KBM-7 (cell line): ENCODE measurements at regions not wholly inside any gene's neighbourhood (a gene's known extent, or its start where the extent isn't known, plus 50 kb on each side); places are given as distances from the start of the nearest gene placed in this dataset.

Source experiments
- DNase-seq: peaks from one replicate; pipeline ENCODE4 v3.0.0-alpha.2; 2015
- in situ Hi-C: fragments of 300-500 bp; cut with MboI; formaldehyde crosslinking; loops from 2 replicates; pipeline ENCODE4 v1.14.3; 2020; ENCODE audit warnings: low sequenced_read_pairs, low pct_unique_long_range_greater_than_20kb, mixed read lengths

DNA sequence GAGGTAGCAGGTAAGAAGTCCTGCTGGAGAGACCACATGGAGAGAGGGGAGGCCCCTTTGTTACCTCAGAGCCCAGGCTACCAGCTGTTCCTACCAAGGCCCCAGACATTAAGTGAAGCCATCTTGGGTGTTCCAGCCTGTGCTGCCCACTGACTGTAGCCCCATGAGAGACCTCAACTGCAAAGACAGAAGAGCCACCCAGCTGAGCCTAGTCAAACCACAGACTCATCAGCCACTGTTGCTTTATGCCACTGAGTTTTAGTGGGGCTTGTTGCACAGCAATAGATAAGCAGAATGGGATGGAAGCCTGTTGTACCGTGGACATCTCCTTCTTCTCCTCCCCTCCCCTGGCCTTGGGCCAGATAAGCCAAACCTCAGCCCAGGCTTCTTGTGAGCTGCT is 83.9 kb downstream of the ADRA2C start:
- DNase-seq, result no peak
- in situ Hi-C loops, result no loop called here

DNA sequence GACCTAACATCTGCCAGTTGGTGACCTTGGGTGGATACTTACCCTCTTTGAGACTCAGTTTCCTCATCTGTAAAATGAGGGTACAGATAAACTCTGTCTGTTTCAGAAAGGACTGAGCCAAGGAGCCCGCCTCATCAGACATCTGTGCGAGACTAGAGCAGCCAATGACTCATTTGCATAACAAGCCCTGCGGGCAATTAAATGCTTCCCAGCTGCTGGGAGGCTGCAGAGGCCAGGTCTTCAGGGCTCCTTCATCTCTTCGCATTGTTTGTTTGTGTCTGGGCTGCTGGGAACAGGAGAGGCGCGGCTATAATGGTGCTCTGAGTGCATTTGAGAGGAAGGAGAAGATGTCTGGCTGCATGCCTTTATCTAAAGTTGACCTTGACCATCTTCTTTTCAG is 85.0 kb downstream of the ADRA2C start:
- in situ Hi-C loops, result no loop called here
- DNase-seq, result no peak

DNA sequence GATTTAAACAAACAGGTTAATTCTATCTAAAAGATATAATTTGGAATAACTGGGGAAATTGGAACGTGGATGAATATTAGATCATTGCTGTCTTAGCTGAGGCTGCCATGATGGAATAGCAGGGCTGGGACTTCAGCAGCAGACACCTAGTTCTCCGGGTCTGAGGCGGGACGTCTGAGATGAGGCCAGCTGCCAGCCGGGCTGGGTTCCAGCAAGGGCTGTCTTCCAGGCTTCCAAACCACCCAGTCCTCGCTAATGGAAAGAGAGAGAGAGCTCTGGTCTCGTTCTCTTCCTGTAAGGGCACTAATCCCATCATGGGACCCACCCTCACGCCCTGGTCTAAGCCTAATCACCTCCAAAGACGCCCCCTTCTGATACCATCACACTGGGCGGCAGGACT is 85.7 kb downstream of the ADRA2C start:
- DNase-seq, result no peak
- in situ Hi-C loops, result no loop called here

DNA sequence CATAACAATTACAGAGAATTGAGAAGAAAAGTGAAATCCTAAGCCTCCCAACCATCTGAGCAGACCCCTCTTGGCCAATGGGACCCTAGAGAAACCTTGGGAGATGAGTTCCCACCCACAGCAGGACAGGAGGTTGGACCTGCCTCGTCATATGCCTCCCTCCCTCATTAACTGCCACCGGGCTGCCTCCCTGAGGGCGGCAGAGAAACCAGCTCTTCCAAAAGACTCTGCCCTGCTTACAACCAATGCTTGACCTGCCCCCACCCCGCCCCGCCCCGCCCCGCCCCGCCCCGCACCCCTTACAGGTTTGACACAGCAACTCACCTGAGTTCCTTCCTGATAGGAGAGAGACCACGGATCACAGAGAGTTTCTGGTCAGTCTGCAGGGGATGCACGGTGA is 86.1 kb downstream of the ADRA2C start:
- in situ Hi-C loops, result no loop called here
- no peak for DNase-seq

DNA sequence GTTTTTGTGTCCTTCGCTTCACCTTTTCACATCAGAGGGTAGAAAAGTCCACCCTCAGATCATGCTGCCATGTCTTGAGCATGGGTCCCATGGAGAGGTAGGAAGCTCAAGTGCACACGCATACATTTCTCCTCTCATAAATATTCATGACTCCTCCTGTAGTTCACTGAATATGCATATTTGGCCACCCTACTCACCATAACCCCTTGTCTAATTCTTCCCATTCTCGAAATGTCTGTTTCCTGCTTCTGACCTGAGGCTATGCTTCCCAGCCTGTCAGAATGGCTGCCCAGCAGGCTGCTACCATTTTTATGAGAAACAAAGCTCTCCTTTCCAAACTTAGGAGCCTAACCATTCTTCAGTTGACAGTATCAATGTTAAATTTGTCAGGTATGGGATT is 86.5 kb downstream of the ADRA2C start:
- no peak for DNase-seq
- in situ Hi-C loops, result no loop called here

DNA sequence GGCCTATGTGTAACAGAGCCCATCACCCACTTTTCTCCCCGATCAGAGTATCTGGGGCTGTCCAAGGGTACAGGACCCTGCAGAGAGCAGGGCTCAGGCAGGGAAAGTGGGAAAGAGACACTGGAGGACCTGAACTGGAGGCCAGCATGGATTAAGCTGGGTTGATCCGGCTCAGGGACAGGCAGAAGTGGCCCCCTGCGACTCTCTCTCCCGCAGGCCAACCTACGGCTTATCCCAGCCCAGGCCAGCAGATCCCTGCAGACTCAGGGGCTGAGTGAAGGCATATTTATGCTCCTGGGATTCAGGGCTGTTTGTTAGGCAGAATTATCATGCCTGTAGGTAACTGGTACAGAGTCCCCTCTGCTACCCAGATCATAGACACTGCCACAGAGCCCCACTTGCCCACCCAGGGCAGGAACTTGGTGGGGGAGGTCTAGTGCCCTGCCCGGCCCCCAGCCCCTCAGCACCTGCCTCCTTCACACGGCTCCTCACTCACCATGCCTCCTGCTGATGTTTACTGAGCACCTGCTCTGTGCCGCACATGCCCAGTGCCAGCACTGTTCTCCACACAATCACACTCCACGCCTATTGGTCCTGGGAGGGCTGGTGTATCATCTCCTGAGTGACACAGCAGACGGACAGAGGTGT is 87.3 kb downstream of the ADRA2C start:
- in situ Hi-C loops, result no loop called here
- DNase-seq, result no peak

DNA sequence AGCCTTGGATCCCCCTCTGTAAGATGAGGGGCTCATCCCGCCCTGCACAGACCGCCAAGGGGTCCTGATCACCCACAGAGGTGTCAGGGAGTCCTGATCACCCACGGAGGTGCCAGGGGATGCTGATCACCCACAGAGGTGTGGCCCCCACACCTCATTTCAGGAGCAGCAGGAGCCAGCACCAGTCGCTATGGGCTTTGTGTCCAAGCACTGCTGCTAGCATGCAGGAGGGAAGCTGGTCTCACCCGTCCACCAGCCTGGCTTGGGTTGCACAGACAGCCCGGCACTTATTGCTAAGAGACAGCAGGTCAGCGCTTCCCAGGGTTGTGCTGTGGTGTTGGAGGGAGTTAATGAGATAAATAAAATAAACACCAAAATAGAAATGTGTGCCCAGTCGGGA is 88.5 kb downstream of the ADRA2C start:
- no peak for DNase-seq
- in situ Hi-C loops, result no loop called here

DNA sequence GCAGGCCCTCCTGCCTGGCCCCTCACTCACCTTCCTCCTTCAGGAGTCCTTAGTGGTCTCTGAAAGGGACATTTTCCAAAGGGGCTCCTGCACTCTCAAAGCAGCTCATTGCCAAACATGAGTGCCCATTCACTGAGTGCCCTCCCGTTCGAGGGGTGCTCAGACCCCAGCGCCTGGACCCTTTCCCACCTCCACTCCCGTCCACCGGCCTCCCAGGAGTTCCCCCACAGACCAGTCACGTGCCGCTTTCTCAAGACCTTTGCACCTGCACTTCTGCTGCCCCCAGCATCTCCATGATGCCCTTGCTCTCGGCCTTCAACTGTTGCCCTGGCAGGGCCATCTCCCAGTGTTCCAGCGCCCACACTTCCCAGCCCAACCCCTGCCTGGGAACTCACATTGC is 89.5 kb downstream of the ADRA2C start:
- DNase-seq, result no peak
- in situ Hi-C loops, result no loop called here

DNA sequence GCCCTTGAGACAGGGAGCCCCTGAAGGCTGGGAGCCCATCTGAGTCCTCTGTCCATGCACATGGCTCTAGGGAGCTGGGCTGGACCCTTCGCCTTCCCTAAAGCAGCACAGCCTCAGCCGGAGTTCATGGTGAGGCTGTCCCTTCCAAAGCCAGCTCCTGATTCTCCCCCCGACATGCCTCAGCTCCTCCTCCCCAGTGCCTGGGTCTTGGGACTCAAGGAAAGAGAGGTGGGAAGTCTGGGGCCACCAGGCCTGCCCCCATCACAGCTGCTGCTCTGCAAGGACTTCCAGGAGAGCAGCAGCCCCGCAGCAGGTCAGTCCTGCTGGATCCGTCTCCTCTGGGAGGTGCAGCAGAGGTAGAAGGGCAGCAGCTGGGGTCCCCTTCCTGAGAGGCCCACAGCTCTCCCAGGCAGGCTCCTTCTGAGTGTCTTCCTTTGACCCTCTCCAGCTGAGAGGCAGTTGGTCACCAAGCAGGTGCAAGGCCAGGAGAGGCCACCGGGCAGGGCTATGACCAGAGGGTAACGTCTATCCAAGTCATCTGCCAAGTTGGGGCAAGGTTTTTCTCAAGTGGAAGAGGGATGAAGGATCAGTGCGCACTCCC is 90.5 kb downstream of the ADRA2C start:
- in situ Hi-C loops, result no loop called here
- no peak for DNase-seq

DNA sequence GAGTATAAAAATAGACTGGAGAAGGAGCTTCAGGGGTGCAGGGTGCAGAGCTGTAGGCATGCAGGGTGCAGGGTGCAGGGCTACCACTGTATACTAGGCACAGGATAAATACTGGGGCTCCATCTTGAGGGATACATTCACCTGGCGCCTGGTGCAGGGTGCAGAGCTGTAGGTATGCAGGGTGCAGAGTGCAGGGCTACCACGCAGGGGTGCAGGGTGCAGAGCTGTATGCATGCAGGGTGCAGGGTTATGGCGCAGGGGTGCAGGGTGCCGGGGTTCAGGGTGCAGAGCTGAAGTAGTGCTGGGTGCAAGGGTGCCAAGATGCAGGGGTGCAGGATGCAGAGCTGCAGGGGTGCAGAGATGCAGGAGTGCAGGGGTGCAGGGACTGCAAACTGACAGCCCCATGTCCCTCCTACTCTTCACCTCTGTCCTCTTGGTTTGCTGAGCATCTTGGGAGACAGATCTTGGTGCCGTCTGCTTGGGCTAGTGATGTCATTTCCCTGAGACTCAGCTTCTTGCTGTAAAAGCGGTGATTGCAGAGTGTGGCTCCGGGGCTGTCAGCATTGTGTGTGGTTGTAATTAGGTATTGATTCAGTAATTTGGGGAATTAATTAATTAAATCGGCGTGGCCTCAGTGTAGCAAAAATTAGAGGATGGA is 91.2 kb downstream of the ADRA2C start:
- in situ Hi-C loops, result no loop called here
- DNase-seq, result no peak

DNA sequence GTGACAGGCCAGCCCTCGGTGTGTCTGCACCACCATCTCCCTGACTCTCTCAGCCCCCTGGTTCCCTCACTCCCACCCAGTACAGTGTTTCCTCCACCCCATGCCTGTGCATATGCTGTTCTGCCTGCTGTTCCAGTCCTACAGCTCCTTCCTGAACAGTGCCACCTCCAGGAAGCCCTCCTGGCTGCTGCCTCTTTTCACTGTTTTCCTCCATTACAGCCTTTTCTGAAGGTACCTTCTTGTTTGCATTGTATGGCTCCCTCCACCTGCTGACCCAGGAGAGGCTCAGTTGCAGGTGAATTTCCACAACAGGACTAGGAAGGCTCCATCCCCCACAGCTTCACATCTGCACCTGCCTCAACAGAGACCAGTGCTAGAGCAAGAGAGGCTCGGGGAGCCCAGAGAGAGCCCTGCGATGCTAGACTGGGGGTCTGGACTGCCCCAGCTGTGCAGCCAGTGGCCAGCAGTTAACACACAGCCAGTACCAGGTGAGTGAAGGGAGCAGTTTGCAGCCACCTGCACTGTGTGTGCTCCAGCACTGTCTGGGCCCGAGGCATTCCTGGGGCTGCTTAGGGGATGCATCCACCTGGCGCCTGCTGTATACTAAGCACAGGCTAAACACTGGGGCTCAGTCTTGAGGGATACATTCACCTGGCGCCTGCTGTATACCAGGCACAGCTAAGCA is 92.0 kb downstream of the ADRA2C start:
- in situ Hi-C loops, result no loop called here
- DNase-seq, result no peak

DNA sequence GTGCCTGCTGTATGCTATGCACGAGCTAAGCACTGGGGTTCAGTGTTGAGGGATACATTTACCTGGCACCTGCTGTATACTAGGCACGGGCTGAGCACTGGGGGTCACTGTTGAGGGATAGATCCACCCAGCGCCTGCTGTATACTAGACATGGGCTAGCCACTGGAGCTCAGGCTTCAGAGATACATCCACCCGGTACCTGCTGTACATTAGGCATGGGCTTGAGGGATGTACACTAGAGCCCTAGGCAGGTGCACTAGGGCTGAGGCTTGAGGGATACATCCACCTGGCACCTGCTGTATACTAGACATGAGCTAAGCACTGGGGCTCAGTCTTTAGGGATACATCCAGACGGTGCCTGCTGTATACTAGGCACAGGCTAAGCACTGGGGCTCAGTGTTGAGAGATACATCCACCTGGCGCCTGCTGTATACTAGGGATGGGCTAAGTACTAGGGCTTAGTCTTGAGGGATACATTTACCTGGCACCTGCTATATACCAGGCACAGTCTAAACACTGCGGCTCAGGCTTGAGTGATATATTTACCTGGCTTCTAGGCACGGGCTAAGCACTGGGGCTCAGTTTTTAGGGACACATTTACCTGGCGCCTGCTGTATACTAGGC is 92.7 kb downstream of the ADRA2C start:
- DNase-seq, result no peak
- in situ Hi-C loops, result no loop called here

DNA sequence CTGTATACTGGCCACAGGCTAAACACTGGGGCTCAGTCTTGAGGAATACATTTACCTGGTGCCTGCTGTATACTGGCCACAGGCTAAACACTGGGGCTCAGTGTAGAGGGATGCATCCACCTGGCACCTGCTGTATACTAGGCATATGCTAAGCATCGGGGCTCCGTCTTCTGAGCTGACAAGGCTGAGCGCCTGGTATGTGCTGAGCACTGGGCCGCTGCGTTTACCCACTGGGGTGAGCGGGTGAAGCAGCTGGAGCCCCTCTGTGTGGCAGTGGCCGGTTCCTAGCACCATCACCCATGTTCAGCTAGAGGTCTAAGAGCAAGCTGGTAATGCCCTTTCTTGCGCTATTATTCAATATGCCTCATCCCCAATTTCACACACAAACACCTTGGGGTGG is 93.4 kb downstream of the ADRA2C start:
- DNase-seq, result no peak
- in situ Hi-C loops, result no loop called here

DNA sequence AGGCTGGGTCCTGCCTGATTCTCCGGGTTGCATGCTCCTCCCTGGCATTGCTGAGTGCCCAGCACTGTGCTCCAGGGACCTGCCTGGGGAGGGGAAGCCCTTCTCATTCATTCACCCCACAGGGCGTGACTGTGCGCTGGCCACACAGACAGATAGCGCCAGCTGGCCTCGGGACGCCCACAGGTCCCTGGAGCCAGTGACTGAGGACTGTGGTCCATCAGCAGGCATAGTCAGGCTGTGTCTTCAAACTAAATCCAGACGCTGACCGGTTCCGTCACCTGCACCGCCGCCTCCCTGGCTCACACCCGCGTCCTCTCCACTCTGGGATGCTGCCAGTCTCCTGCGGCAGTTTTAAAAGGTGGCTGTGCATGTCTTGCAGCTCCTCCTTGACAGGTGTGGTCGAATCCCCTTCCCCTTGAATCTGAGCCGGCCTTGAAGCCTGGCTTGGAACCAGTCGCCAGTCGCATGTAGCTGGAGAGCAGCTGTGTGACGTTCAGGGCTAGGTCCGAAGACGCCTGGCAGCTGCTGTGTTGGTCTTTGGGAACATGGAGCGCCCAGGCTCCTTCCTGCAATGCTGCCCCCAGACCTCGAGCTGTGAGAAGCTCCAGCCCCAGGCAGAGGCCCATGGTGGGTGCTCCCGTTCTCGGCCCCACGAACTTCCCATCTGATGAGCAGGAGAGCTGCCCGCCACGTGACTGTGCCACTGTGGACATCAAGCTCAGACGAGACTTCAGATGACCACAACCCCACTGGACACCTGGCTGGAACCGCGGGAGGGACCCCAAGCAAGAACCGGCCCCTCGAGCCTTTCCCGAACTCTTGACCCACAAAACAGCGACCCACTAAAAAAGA is 94.1 kb downstream of the ADRA2C start:
- DNase-seq, result no peak

DNA sequence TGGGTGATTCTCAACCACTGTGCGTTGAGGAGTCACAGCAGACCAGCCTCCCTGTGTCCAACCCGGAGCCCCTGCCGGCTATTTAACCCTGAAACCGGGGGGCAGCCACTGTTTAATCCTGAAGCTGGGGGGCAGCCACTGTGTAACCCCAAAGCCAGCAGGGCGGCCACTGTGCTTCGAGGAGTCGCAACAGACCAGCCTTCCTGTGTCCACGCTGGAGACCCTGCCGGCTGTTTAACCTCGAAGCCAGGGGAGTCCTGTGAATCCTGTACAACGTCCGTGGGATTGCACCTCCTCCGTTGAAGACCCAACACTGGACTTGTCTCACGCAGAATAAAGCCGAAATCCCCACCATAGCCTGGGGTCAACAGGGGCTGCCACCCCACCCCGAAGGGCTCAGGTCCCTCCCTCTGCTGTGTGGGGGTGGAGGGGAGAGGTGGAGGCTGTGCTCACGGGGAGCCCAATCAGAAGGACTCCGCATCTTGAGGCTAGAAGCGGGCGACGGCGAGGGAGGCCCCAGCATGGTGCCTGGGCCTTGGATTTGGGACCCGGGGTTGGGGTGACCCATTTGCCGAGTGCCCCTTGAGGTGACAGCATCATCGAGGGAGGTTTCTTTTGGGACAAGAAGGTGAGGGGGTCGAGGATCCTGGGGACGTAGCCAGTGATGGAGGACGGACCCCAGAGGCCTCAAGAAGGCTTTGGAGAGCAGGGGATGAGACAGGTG is 94.9 kb downstream of the ADRA2C start:
- in situ Hi-C loops, result no loop called here
- DNase-seq, result no peak

More for the DNA sequence above, 94.1 kb downstream of the ADRA2C start:
- in situ Hi-C loops, result no loop called here

DNA sequence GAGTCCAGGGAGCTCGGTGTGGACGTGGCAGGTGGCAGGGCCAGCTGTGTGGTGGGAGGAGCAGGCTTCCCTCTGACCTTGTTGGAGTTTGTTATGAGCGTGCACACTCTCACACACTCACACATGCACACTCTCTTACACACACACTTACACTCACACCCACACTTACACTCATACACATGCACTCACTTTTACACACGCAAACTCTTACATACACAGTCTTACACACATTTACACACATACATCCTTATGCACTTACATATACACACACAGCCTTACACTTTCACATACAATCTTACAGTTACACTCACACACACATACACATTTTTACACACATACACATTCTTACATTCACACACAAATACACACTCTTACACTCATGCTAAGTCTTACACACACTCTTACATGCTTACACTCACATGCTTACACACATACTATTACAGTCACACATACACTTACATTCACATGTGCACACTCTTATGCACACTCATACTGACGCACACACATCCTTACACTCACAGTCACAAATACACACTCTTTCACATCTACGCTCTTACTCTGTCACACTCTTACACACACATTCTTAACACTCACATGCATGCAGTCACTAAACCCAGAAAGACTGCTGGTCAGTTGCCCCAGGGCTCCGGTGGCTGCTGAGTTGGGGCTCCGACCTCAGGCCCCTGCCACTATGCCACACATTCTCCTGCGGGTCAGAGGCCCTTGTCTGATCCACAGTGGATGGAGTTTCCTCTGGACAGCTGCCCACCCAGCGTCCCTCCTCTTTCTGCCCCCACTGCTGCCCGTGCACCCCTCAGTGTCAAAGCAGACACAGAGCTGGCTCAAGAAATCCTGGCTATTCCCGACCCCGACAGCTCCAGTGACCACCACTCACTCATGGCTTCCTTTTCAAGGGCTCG is 95.8 kb downstream of the ADRA2C start:
- DNase-seq, result no peak
- in situ Hi-C loops, result no loop called here

DNA sequence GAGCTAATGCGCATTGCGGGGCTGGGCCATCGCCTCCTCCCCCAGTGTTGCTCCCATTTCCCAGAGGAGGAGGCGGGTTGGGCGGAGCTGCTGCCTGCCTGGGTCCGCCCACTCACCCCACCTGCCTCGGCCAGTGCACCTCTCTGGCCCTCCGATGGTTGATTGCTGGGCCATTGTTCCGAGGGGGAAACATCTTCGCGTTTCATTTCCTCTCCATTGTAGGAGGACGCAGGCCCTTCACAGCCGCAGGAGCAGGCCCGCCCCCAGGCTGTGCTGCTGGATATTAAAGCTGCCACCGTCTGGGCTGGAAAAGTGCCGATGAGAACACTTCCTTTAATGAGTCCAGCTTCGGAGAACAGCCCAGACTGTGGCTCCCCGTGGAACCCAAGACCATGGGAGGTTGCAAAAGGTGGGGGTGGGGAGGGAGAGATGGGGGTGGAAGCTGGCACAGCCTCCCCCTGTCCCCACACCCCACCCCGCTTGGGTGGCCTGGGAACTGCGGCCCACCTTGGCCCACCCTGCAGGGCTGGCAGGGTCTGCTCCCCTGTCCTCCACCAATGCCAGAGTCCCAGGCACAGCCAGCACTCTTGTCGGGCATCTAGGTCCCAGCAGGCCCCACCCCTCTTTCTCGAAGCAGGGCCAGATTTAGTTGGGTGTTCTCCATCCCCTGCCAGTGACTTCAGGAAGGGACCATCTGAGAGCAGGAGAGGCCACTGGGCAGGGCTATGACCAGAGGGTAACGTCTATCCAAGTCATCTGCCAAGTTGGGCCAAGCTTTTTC is 96.6 kb downstream of the ADRA2C start:
- no peak for DNase-seq

More for the DNA sequence above, 96.6 kb downstream of the ADRA2C start:
- in situ Hi-C loops, result no loop called here
